Keratinocyte (primary cell): ENCODE measurements at regions not wholly inside any gene's neighbourhood (a gene's known extent, or its start where the extent isn't known, plus 50 kb on each side); places are given as distances from the start of the nearest gene placed in this dataset.

Experiments
- DNase-seq: peaks from one replicate; pipeline ENCODE4 v3.0.0-alpha.2; 2011; ENCODE audit warnings: low read depth, missing footprints, low spot score
- FAIRE-seq: peaks from 2 replicates; lab custom pipeline; 2011; peaks lifted over from hg19 to GRCh38; lab: Jason Lieb, UNC
- H2AFZ ChIP-seq: 2 replicates; pipeline ENCODE4 v1.6.0; 2012; ENCODE audit warnings: low read length, control low read depth, inconsistent platforms; ENCODE audit not compliant: control insufficient read depth
- H3K27ac ChIP-seq: 2 replicates; pipeline ENCODE4 v1.5.1; 2011; ENCODE audit warnings: low read length; ENCODE audit not compliant: control insufficient read depth, insufficient read depth
- H3K27me3 ChIP-seq: 3 replicates; pipeline ENCODE4 v1.6.0; 2011; ENCODE audit warnings: low read length; ENCODE audit not compliant: control insufficient read depth, insufficient read depth; ENCODE audit errors: extremely low read depth
- H3K36me3 ChIP-seq, 2 experiments: 2 replicates in 1 of 2; 3 replicates in 1 of 2; pipeline ENCODE4 v1.5.1; 2011; ENCODE audit warnings: low read length in 2 of 2, mild to moderate bottlenecking in 1 of 2; ENCODE audit not compliant: control insufficient read depth in 2 of 2, insufficient read depth in 2 of 2; ENCODE audit errors: extremely low read depth in 1 of 2
- H3K4me1 ChIP-seq: 3 replicates; pipeline ENCODE4 v1.5.1; 2011; ENCODE audit warnings: low read length; ENCODE audit not compliant: control insufficient read depth, insufficient read depth; ENCODE audit errors: extremely low read depth
- H3K4me2 ChIP-seq: 3 replicates; pipeline ENCODE4 v1.6.0; 2011; ENCODE audit warnings: low read depth, low read length; ENCODE audit not compliant: control insufficient read depth, insufficient read depth; ENCODE audit errors: extremely low read depth
- H3K4me3 ChIP-seq, 3 experiments: fragments of 200-600 bp in 1 of 3; sonication (generic) in 1 of 3; 2 replicates in 2 of 3; 3 replicates in 1 of 3; pipeline ENCODE4 v1.5.1; 2011 to 2016; ENCODE audit warnings: low read length in 3 of 3, mild to moderate bottlenecking in 3 of 3, control low read depth in 2 of 3, inconsistent platforms in 1 of 3, low read depth in 1 of 3, mixed read lengths in 1 of 3, mixed run types in 1 of 3, moderate library complexity in 1 of 3; ENCODE audit not compliant: control insufficient read depth in 2 of 3, insufficient read depth in 2 of 3; ENCODE audit errors: extremely low read depth in 1 of 3
- H3K79me2 ChIP-seq: 2 replicates; pipeline ENCODE4 v1.6.0; 2012; ENCODE audit warnings: low read length; ENCODE audit not compliant: control insufficient read depth, insufficient read depth
- H3K9ac ChIP-seq: 3 replicates; pipeline ENCODE4 v1.6.0; 2011; ENCODE audit warnings: low read length; ENCODE audit not compliant: control insufficient read depth, insufficient read depth; ENCODE audit errors: extremely low read depth
- H3K9me1 ChIP-seq: 3 replicates; pipeline ENCODE4 v1.6.0; 2011; ENCODE audit warnings: low read length; ENCODE audit not compliant: control insufficient read depth, insufficient read depth; ENCODE audit errors: extremely low read depth
- H3K9me3 ChIP-seq: 2 replicates; pipeline ENCODE4 v1.5.1; 2012; ENCODE audit warnings: low read depth, low read length; ENCODE audit not compliant: control insufficient read depth
- H4K20me1 ChIP-seq: 3 replicates; pipeline ENCODE4 v1.6.0; 2011; ENCODE audit warnings: low read length; ENCODE audit not compliant: control insufficient read depth, insufficient read depth; ENCODE audit errors: extremely low read depth
- CTCF ChIP-seq, 3 experiments: IDR thresholded peaks in 1 of 3; conservative IDR thresholded peaks in 1 of 3; optimal IDR thresholded peaks in 1 of 3; 2 replicates in 2 of 3; 3 replicates in 1 of 3; pipeline versions ENCODE3 to v1.5.1; 2011; ENCODE audit warnings: low read length in 3 of 3, mild to moderate bottlenecking in 3 of 3, moderate library complexity in 2 of 3, control low read depth in 1 of 3, inconsistent platforms in 1 of 3; ENCODE audit not compliant: insufficient read depth in 2 of 3; ENCODE audit errors: extremely low read depth in 1 of 3
- EZH2 ChIP-seq: IDR thresholded peaks from one replicate; pipeline ENCODE4 v1.6.1; 2012; ENCODE audit warnings: inconsistent platforms, mild to moderate bottlenecking, low read length, moderate library complexity
- dilution Hi-C: fragments of 300-500 bp; cut with MboI; formaldehyde crosslinking; loops from one replicate; pipeline ENCODE4 v1.7.0; 2020; ENCODE audit warnings: low sequenced_read_pairs; ENCODE audit not compliant: extremely low pct_ligation_motif_present
- small RNA-seq, 3 experiments: library from RNA; depleted of rRNA; stranded (forward); fragments of <200 nt; gene quantifications; one replicate each; pipeline ENCODE3, GENCODE V24; 2012; ENCODE audit warnings: low read depth in 3 of 3, low replicate concordance in 1 of 3; ENCODE audit not compliant: insufficient read length in 3 of 3

- Histone ChIP-seq H3K4me1 (peaks cover 30% of the 10 kb centered on the region), H3K4me3 (peak overlapping the region in 1 of 3 experiments; percentile 38), H3K9me1 (no peaks in the 10 kb centered on the region), H3K36me3 (peaks cover 13 to 15% of the 10 kb centered on the region in 2 experiments), H2AFZ (no peak overlapping the region), H3K27ac (peak overlapping the region; percentile 47), H3K9me3 (no peaks in the 10 kb centered on the region), H3K9ac (no peak overlapping the region), H3K4me2 (peak overlapping the region; percentile 65), H3K27me3 (no peaks in the 10 kb centered on the region), H3K79me2 (no peaks in the 10 kb centered on the region), H4K20me1 (no peaks in the 10 kb centered on the region)
- DNase-seq, result no peak
- no peak for TF ChIP-seq CTCF (optimal IDR thresholded peaks at IDR 0.05 in 1 of 3, IDR thresholded peaks at IDR 0.05 in 1 of 3, conservative IDR thresholded peaks at IDR 0.05 in 1 of 3; ENCODE audit: extremely low read depth in 1 of 3, insufficient read depth in 2 of 3, low read length in 3 of 3)
- no peak for TF ChIP-seq EZH2
- dilution Hi-C loops, result no loop called here
- peak; percentile 48 for FAIRE-seq
Measured at GRCh38 chr1:206419783-206420182, 50.5 kb upstream of the IKBKE start.

- FAIRE-seq (no peak), DNase-seq (no peak)
- no peaks in the 10 kb centered on the region for H3K9me1 ChIP-seq
- no peaks in the 10 kb centered on the region for H3K79me2 ChIP-seq
- H3K4me1 ChIP-seq, result peaks cover 30% of the 10 kb centered on the region
- peaks cover 9 to 14% of the 10 kb centered on the region in 2 experiments for H3K36me3 ChIP-seq
- H3K4me3 ChIP-seq, result no peak overlapping the region
- no peak overlapping the region for H3K4me2 ChIP-seq
- no peaks in the 10 kb centered on the region for H3K9me3 ChIP-seq
- no peaks in the 10 kb centered on the region for H4K20me1 ChIP-seq
- no peak for TF ChIP-seq EZH2
- TF ChIP-seq CTCF (optimal IDR thresholded peaks at IDR 0.05 in 1 of 3, IDR thresholded peaks at IDR 0.05 in 1 of 3, conservative IDR thresholded peaks at IDR 0.05 in 1 of 3; ENCODE audit: extremely low read depth in 1 of 3, insufficient read depth in 2 of 3, low read length in 3 of 3), result no peak
- H3K27ac ChIP-seq, result no peak overlapping the region
- H3K27me3 ChIP-seq, result no peaks in the 10 kb centered on the region
- no peak overlapping the region for H2AFZ ChIP-seq
- H3K9ac ChIP-seq, result no peak overlapping the region
- dilution Hi-C loops, result no loop called here
Measured at GRCh38 chr1:206420471-206420870, 49.8 kb upstream of the IKBKE start.

Small RNAs in the stretch of these regions (small RNA-seq; reads per million reads assigned to genes)
- 0 reads per million in 3 experiments for gene AC244023.1
